ENCODE measurements at regions not wholly inside any gene's neighbourhood (a gene's known extent, or its start where the extent isn't known, plus 50 kb on each side); places are given as distances from the start of the nearest gene placed in this dataset.

- H3K4me1 ChIP-seq (ENCODE audit: control insufficient read depth, extremely low read depth, insufficient read depth, low read length), result peaks cover 11% of the 10 kb centered on the region
- no peak for FAIRE-seq
- H3K9ac ChIP-seq (ENCODE audit: control insufficient read depth, extremely low read depth, insufficient read depth, low read length), result no peak overlapping the region
- H3K9me1 ChIP-seq (ENCODE audit: control insufficient read depth, extremely low read depth, insufficient read depth, low read length), result no peaks in the 10 kb centered on the region
- dilution Hi-C loops (cut with MboI; ENCODE audit: extremely low pct_ligation_motif_present, low sequenced_read_pairs), result no loop called here
- no peak overlapping the region for H3K27ac ChIP-seq (ENCODE audit: control insufficient read depth, insufficient read depth, low read length)
- no peaks in the 10 kb centered on the region for H3K79me2 ChIP-seq (ENCODE audit: control insufficient read depth, insufficient read depth, low read length)
- H3K9me3 ChIP-seq (ENCODE audit: control insufficient read depth, low read depth, low read length), result no peaks in the 10 kb centered on the region
- TF ChIP-seq EZH2 (IDR thresholded peaks at IDR 0.05; ENCODE audit: low read length) (no peak), CTCF (optimal IDR thresholded peaks at IDR 0.05 in 1 of 3, IDR thresholded peaks at IDR 0.05 in 1 of 3, conservative IDR thresholded peaks at IDR 0.05 in 1 of 3; ENCODE audit: extremely low read depth in 1 of 3, insufficient read depth in 2 of 3, low read length in 3 of 3) (no peak)
- no peak overlapping the region for H2AFZ ChIP-seq (ENCODE audit: control insufficient read depth, low read length)
- H3K27me3 ChIP-seq (ENCODE audit: control insufficient read depth, extremely low read depth, insufficient read depth, low read length), result no peaks in the 10 kb centered on the region
- H3K4me3 ChIP-seq (ENCODE audit: control insufficient read depth in 2 of 3, extremely low read depth in 1 of 3, insufficient read depth in 2 of 3, low read depth in 1 of 3, low read length in 3 of 3), result no peak overlapping the region
- H4K20me1 ChIP-seq (ENCODE audit: control insufficient read depth, extremely low read depth, insufficient read depth, low read length), result no peaks in the 10 kb centered on the region
- no peak overlapping the region for H3K4me2 ChIP-seq (ENCODE audit: control insufficient read depth, extremely low read depth, insufficient read depth, low read depth, low read length)
- H3K36me3 ChIP-seq (ENCODE audit: control insufficient read depth in 2 of 2, extremely low read depth in 1 of 2, insufficient read depth in 2 of 2, low read length in 2 of 2), result no peaks in the 10 kb centered on the region
- no peak for DNase-seq (ENCODE audit: low read depth, low spot score)
These were observed 57.4 kb downstream of the SOCS3 start for GRCh38 chr17:78302478-78302877.

- no peaks in the 10 kb centered on the region for H3K9me3 ChIP-seq (ENCODE audit: control insufficient read depth, low read depth, low read length)
- DNase-seq (ENCODE audit: low read depth, low spot score) (no peak), FAIRE-seq (no peak)
- H2AFZ ChIP-seq (ENCODE audit: control insufficient read depth, low read length), result no peak overlapping the region
- H3K4me2 ChIP-seq (ENCODE audit: control insufficient read depth, extremely low read depth, insufficient read depth, low read depth, low read length), result no peak overlapping the region
- no peaks in the 10 kb centered on the region for H3K27me3 ChIP-seq (ENCODE audit: control insufficient read depth, extremely low read depth, insufficient read depth, low read length)
- H3K9me1 ChIP-seq (ENCODE audit: control insufficient read depth, extremely low read depth, insufficient read depth, low read length), result no peaks in the 10 kb centered on the region
- peaks cover 11% of the 10 kb centered on the region for H3K4me1 ChIP-seq (ENCODE audit: control insufficient read depth, extremely low read depth, insufficient read depth, low read length)
- dilution Hi-C loops (cut with MboI; ENCODE audit: extremely low pct_ligation_motif_present, low sequenced_read_pairs), result no loop called here
- no peak overlapping the region for H3K9ac ChIP-seq (ENCODE audit: control insufficient read depth, extremely low read depth, insufficient read depth, low read length)
- TF ChIP-seq EZH2 (IDR thresholded peaks at IDR 0.05; ENCODE audit: low read length) (no peak), CTCF (optimal IDR thresholded peaks at IDR 0.05 in 1 of 3, IDR thresholded peaks at IDR 0.05 in 1 of 3, conservative IDR thresholded peaks at IDR 0.05 in 1 of 3; ENCODE audit: extremely low read depth in 1 of 3, insufficient read depth in 2 of 3, low read length in 3 of 3) (no peak)
- H3K79me2 ChIP-seq (ENCODE audit: control insufficient read depth, insufficient read depth, low read length), result no peaks in the 10 kb centered on the region
- no peaks in the 10 kb centered on the region for H3K36me3 ChIP-seq (ENCODE audit: control insufficient read depth in 2 of 2, extremely low read depth in 1 of 2, insufficient read depth in 2 of 2, low read length in 2 of 2)
- H4K20me1 ChIP-seq (ENCODE audit: control insufficient read depth, extremely low read depth, insufficient read depth, low read length), result no peaks in the 10 kb centered on the region
- H3K27ac ChIP-seq (ENCODE audit: control insufficient read depth, insufficient read depth, low read length), result no peak overlapping the region
- H3K4me3 ChIP-seq (ENCODE audit: control insufficient read depth in 2 of 3, extremely low read depth in 1 of 3, insufficient read depth in 2 of 3, low read depth in 1 of 3, low read length in 3 of 3), result no peak overlapping the region
These were observed 58.1 kb downstream of the SOCS3 start for GRCh38 chr17:78301821-78302213.
